Cardiac fibroblast (primary cell): ENCODE measurements at regions not wholly inside any gene's neighbourhood (a gene's known extent, or its start where the extent isn't known, plus 50 kb on each side); places are given as distances from the start of the nearest gene placed in this dataset.
A peak's percentile ranks its signal among the peaks of the same experiment; 100 is the strongest.

Experiments
- DNase-seq, 2 donors: peaks; one replicate each; pipeline versions ENCODE4 v3.0.0 to v3.0.0-alpha.2; 2010; ENCODE audit warnings: low read depth in 2 of 2
- H3K4me3 ChIP-seq, 2 donors: replicated peaks in 1 of 2; 1 replicate in 1 of 2; 2 replicates in 1 of 2; pipeline ENCODE4 v1.5.1; 2011; ENCODE audit warnings: low read depth in 2 of 2, low read length in 2 of 2, mild to moderate bottlenecking in 2 of 2, moderate library complexity in 1 of 2
- TF ChIP-seq, protein P1 (sequence below): IDR thresholded peaks from one replicate; pipeline ENCODE4 v1.5.1; 2011; ENCODE audit warnings: low read depth, mild to moderate bottlenecking, low read length, inconsistent platforms

DNA sequence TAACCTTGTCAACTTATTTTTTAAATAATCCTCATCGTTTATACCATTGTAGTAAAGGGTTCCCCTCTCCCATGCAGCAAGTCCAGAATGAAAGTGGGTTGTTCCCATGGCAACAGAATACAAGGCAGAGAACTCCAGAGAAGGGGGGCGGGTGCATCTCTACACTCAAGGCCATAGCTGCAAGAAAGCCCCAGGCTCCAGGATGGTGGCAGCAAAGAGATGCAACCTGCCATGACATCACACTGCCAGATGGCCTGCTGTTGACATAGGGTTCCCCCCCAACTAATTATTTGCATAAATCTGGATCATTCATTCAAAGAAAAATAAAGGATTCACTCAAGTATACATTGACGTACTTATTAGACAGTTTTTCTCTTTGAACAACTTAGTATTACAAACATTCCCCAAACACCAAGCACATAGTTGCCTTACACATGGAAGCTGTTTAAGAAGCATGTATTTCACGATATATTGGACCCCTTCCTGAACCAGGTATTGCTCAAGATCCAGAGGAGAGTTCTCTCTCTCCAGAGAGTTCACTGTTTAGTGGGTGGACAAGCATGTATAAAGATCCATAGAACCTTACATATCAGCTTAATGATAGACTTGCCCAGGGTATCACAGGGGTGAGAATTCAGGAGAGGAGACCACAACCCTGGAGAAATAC, 87.4 kb upstream of the KLF7 start:
- TF ChIP-seq, protein P1, sequence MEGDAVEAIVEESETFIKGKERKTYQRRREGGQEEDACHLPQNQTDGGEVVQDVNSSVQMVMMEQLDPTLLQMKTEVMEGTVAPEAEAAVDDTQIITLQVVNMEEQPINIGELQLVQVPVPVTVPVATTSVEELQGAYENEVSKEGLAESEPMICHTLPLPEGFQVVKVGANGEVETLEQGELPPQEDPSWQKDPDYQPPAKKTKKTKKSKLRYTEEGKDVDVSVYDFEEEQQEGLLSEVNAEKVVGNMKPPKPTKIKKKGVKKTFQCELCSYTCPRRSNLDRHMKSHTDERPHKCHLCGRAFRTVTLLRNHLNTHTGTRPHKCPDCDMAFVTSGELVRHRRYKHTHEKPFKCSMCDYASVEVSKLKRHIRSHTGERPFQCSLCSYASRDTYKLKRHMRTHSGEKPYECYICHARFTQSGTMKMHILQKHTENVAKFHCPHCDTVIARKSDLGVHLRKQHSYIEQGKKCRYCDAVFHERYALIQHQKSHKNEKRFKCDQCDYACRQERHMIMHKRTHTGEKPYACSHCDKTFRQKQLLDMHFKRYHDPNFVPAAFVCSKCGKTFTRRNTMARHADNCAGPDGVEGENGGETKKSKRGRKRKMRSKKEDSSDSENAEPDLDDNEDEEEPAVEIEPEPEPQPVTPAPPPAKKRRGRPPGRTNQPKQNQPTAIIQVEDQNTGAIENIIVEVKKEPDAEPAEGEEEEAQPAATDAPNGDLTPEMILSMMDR: no peak
- no peak for DNase-seq
- H3K4me3 ChIP-seq: no peak overlapping the region

GRCh38 chr2:207253666-207254345, 88.1 kb upstream of the KLF7 start:
- TF ChIP-seq, protein P1: no peak
- H3K4me3 ChIP-seq: no peak overlapping the region
- peak; percentile 89 to 98 for DNase-seq

GRCh38 chr2:207254591-207255464, 89.1 kb upstream of the KLF7 start:
- peak; percentile 52 to 73 for DNase-seq
- H3K4me3 ChIP-seq: peak overlapping the region in 1 of 2 donors; percentile 21
- TF ChIP-seq, protein P1: no peak

GRCh38 chr2:207255565-207256470, 90.1 kb upstream of the KLF7 start:
- no peak overlapping the region for H3K4me3 ChIP-seq
- DNase-seq: no peak
- TF ChIP-seq, protein P1: no peak

DNA sequence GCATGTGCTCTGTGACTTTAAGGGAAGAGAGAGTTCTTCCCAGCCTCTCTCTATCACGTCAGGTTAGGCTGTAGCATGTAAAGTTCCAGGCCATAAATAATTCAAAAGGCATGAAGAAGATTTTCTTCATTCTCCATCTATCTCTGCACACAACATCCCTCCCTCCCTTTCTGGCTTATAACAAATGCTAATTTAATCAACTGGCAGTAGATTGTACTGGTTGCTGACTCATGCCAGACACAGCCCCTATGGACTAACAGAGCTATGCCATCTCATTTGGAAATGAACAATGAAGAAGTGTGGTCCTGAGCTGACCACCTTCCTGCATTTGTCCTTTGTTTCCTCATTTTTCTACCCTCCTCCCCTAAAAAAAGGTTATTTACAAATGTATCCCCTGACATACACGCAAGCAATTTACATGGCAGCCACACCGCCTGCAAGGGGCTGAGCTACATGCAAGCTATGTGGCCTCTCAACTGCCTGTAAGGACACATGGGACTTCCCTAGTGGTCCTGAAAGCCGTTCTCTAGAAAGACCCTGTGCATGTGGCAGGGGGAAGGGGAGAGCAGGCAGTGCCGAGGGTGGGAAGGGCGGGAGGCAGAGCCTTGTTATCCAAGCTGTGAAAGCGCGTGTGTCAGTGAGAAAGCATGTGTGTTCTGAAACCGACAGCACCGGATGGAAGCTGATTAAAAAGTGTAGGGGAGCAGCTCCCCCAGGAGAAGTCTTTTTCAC, 90.9 kb upstream of the KLF7 start:
- H3K4me3 ChIP-seq: no peak overlapping the region
- TF ChIP-seq, protein P1: no peak
- DNase-seq: peak; percentile 60 to 76
